HL-60/S4 treated with phorbol 12-myristate 13-acetate at 8.2 ng/mL for 4 days and 3 days (cell line): ENCODE measurements at regions not wholly inside any gene's neighbourhood (a gene's known extent, or its start where the extent isn't known, plus 50 kb on each side); places are given as distances from the start of the nearest gene placed in this dataset.
"Not testable (repeated sequence)": the region's sequence is repeated elsewhere in the genome, so short reads cannot be mapped to it uniquely, and the experiment has no call there.

ENCODE experiments used
- in situ Hi-C: fragments of 300-500 bp; cut with MboI; formaldehyde crosslinking; loops from 2 replicates; pipeline ENCODE4 v1.15.0; 2022; ENCODE audit warnings: low sequenced_read_pairs

GRCh38 chr20:51961964-51962761 lies 159.8 kb upstream of the SALL4 start:
- in situ Hi-C loops, result no loop called here

GRCh38 chr20:51960047-51960675 lies 157.8 kb upstream of the SALL4 start:
- in situ Hi-C loops, result no loop called here

- in situ Hi-C loops, result no loop called here
These were observed 156.8 kb upstream of the SALL4 start for GRCh38 chr20:51959066-51959542.

- in situ Hi-C loops, result no loop called here
These were observed 156.1 kb upstream of the SALL4 start for GRCh38 chr20:51958099-51959065.

- in situ Hi-C loops, result no loop called here
These were observed 153.4 kb upstream of the SALL4 start for GRCh38 chr20:51955756-51956155.

GRCh38 chr20:51953731-51954340 lies 151.5 kb upstream of the SALL4 start:
- in situ Hi-C loops, result no loop called here

- in situ Hi-C loops, result no loop called here
These were observed 148.6 kb upstream of the SALL4 start for GRCh38 chr20:51950926-51951325.

- in situ Hi-C loops, result no loop called here
These were observed 144.3 kb upstream of the SALL4 start for GRCh38 chr20:51946586-51946985.

GRCh38 chr20:51945881-51946280 lies 143.6 kb upstream of the SALL4 start:
- in situ Hi-C loops, result no loop called here

- in situ Hi-C loops, result no loop called here
These were observed 142.9 kb upstream of the SALL4 start for GRCh38 chr20:51945177-51945576.

- in situ Hi-C loops, result no loop called here
These were observed 141.4 kb upstream of the SALL4 start for GRCh38 chr20:51943761-51944160.

- in situ Hi-C loops, result not testable (repeated sequence)
These were observed 141.0 kb upstream of the SALL4 start for GRCh38 chr20:51943326-51943725.

- in situ Hi-C loops, result no loop called here
These were observed 139.2 kb upstream of the SALL4 start for GRCh38 chr20:51941503-51941902.

GRCh38 chr20:51939259-51939585 lies 136.9 kb upstream of the SALL4 start:
- in situ Hi-C loops, result no loop called here

GRCh38 chr20:51938559-51939258 lies 136.4 kb upstream of the SALL4 start:
- in situ Hi-C loops, result no loop called here

GRCh38 chr20:51937779-51938178 lies 135.5 kb upstream of the SALL4 start:
- in situ Hi-C loops, result no loop called here

- in situ Hi-C loops, result no loop called here
These were observed 134.1 kb upstream of the SALL4 start for GRCh38 chr20:51936377-51936776.

GRCh38 chr20:51935003-51935358 lies 132.7 kb upstream of the SALL4 start:
- in situ Hi-C loops, result no loop called here

- in situ Hi-C loops, result no loop called here
These were observed 132.1 kb upstream of the SALL4 start for GRCh38 chr20:51934301-51935002.

GRCh38 chr20:51931371-51931781 lies 129.1 kb upstream of the SALL4 start:
- in situ Hi-C loops, result no loop called here
